ENCODE measurements at regions not wholly inside any gene's neighbourhood (a gene's known extent, or its start where the extent isn't known, plus 50 kb on each side); places are given as distances from the start of the nearest gene placed in this dataset.
A peak's percentile ranks its signal among the peaks of the same experiment; 100 is the strongest.

GRCh38 chr12:58358369-58358768 is 417.0 kb downstream of the ATP23 start:
- no peaks in the 10 kb centered on the region for H3K27me3 ChIP-seq (ENCODE audit: control insufficient read depth, insufficient read depth, low read length)
- POLR2A ChIA-PET = no interaction called here

GRCh38 chr12:58359084-58359483 is 417.7 kb downstream of the ATP23 start:
- POLR2A ChIA-PET = no interaction called here
- TF ChIP-seq CTCF (IDR thresholded peaks at IDR 0.05; ENCODE audit: low read depth, low read length) = no peak
- no peak for DNase-seq (ENCODE audit: low read depth, low spot score)
- Histone ChIP-seq H3K27me3 (ENCODE audit: control insufficient read depth, insufficient read depth, low read length) (no peaks in the 10 kb centered on the region), H3K4me3 (ENCODE audit: low read depth, low read length) (no peak overlapping the region), H3K27ac (ENCODE audit: low read depth, low read length) (peak overlapping the region; percentile 43), H3K9me3 (ENCODE audit: control insufficient read depth, insufficient read depth, low read length) (no peaks in the 10 kb centered on the region)
- CTCF ChIA-PET = interaction anchor here (0.6 to 3.5 kb wide), 7 partner anchors 11 to 806 kb away, joined by 3 to 11 read pairs (median 3); no protein-coding TSS in a partner anchor

More at GRCh38 chr12:58358369-58358768, 417.0 kb downstream of the ATP23 start:
- CTCF ChIA-PET = interaction anchor here (0.8 to 3.5 kb wide), 5 partner anchors 9 to 807 kb away, joined by 3 to 11 read pairs (median 4); no protein-coding TSS in a partner anchor
- H3K27ac ChIP-seq (ENCODE audit: low read depth, low read length) = peak overlapping the region; percentile 23
- no peak for DNase-seq (ENCODE audit: low read depth, low spot score)
- no peaks in the 10 kb centered on the region for H3K9me3 ChIP-seq (ENCODE audit: control insufficient read depth, insufficient read depth, low read length)
- no peak overlapping the region for H3K4me3 ChIP-seq (ENCODE audit: low read depth, low read length)
- no peak for TF ChIP-seq CTCF (IDR thresholded peaks at IDR 0.05; ENCODE audit: low read depth, low read length)

GRCh38 chr12:58361056-58361455 is 419.7 kb downstream of the ATP23 start:
- Histone ChIP-seq H3K4me3 (ENCODE audit: low read depth, low read length) (no peak overlapping the region), H3K9me3 (ENCODE audit: control insufficient read depth, insufficient read depth, low read length) (no peaks in the 10 kb centered on the region), H3K27me3 (ENCODE audit: control insufficient read depth, insufficient read depth, low read length) (no peaks in the 10 kb centered on the region), H3K27ac (ENCODE audit: low read depth, low read length) (no peak overlapping the region)
- CTCF ChIA-PET = no interaction called here
- POLR2A ChIA-PET = no interaction called here
- no peak for TF ChIP-seq CTCF (IDR thresholded peaks at IDR 0.05; ENCODE audit: low read depth, low read length)
- no peak for DNase-seq (ENCODE audit: low read depth, low spot score)

- no peak for DNase-seq (ENCODE audit: low read depth, low spot score)
- ChIA-PET POLR2A (interaction anchor here (0.5 kb wide), 1 partner anchor 166 kb away, joined by 6 read pairs; no protein-coding TSS in a partner anchor), CTCF (no interaction called here)
- Histone ChIP-seq H3K27ac (ENCODE audit: low read depth, low read length) (peak overlapping the region; percentile 85), H3K9me3 (ENCODE audit: control insufficient read depth, insufficient read depth, low read length) (no peaks in the 10 kb centered on the region), H3K27me3 (ENCODE audit: control insufficient read depth, insufficient read depth, low read length) (no peaks in the 10 kb centered on the region), H3K4me3 (ENCODE audit: low read depth, low read length) (no peak overlapping the region)
- no peak for TF ChIP-seq CTCF (IDR thresholded peaks at IDR 0.05; ENCODE audit: low read depth, low read length)
These were observed 422.6 kb downstream of the ATP23 start for GRCh38 chr12:58363971-58364370.

- ChIA-PET POLR2A (interaction anchor here (0.5 to 0.6 kb wide), 2 partner anchors 165 to 721 kb away, joined by 6 to 7 read pairs; no protein-coding TSS in a partner anchor), CTCF (no interaction called here)
- no peak for TF ChIP-seq CTCF (IDR thresholded peaks at IDR 0.05; ENCODE audit: low read depth, low read length)
These were observed 423.2 kb downstream of the ATP23 start for GRCh38 chr12:58364389-58365086.

More at GRCh38 chr12:58364389-58365086, 423.2 kb downstream of the ATP23 start:
- Histone ChIP-seq H3K27me3 (ENCODE audit: control insufficient read depth, insufficient read depth, low read length) (no peaks in the 10 kb centered on the region), H3K4me3 (ENCODE audit: low read depth, low read length) (no peak overlapping the region), H3K9me3 (ENCODE audit: control insufficient read depth, insufficient read depth, low read length) (no peaks in the 10 kb centered on the region), H3K27ac (ENCODE audit: low read depth, low read length) (peak overlapping the region; percentile 85)
- DNase-seq (ENCODE audit: low read depth, low spot score) = peak; percentile 97
